SIG-M5 treated with dmso at 0.1 percent for 504 hours (cell line): ENCODE measurements at regions not wholly inside any gene's neighbourhood (a gene's known extent, or its start where the extent isn't known, plus 50 kb on each side); places are given as distances from the start of the nearest gene placed in this dataset.
"Not testable (repeated sequence)": the region's sequence is repeated elsewhere in the genome, so short reads cannot be mapped to it uniquely, and the experiment has no call there.

ENCODE experiments used
- DNase-seq: peaks from one replicate; lab custom pipeline; 2025; ENCODE audit not compliant: unreplicated experiment; lab: John Stamatoyannopoulos, UW

- DNase-seq: no peak
Observed at GRCh38 chr6:73980096-73980495, 284.1 kb downstream of the CD109 start.

- no peak for DNase-seq
Observed at GRCh38 chr6:73978330-73978729, 282.3 kb downstream of the CD109 start.

- not testable (repeated sequence) for DNase-seq
Observed at GRCh38 chr6:73972518-73972917, 276.5 kb downstream of the CD109 start.

GRCh38 chr6:73969971-73970970, 274.3 kb downstream of the CD109 start:
- DNase-seq: peak; percentile 32

GRCh38 chr6:73968221-73968757, 272.3 kb downstream of the CD109 start:
- DNase-seq: no peak

GRCh38 chr6:73965539-73966029, 269.6 kb downstream of the CD109 start:
- no peak for DNase-seq

GRCh38 chr6:73964241-73964854, 268.3 kb downstream of the CD109 start:
- DNase-seq: no peak

GRCh38 chr6:73962884-73963283, 266.9 kb downstream of the CD109 start:
- DNase-seq: no peak

GRCh38 chr6:73956305-73956704, 260.3 kb downstream of the CD109 start:
- no peak for DNase-seq

- no peak for DNase-seq
Observed at GRCh38 chr6:73955800-73956199, 259.8 kb downstream of the CD109 start.

- no peak for DNase-seq
Observed at GRCh38 chr6:73954881-73955280, 258.9 kb downstream of the CD109 start.

- no peak for DNase-seq
Observed at GRCh38 chr6:73951183-73951582, 255.2 kb downstream of the CD109 start.

GRCh38 chr6:73943930-73944652, 248.1 kb downstream of the CD109 start:
- no peak for DNase-seq

- DNase-seq: no peak
Observed at GRCh38 chr6:73943411-73943810, 247.4 kb downstream of the CD109 start.

GRCh38 chr6:73942592-73943186, 246.7 kb downstream of the CD109 start:
- peak; percentile 4 for DNase-seq

- no peak for DNase-seq
Observed at GRCh38 chr6:73941892-73942291, 245.9 kb downstream of the CD109 start.

GRCh38 chr6:73937805-73938204, 241.8 kb downstream of the CD109 start:
- DNase-seq: no peak

GRCh38 chr6:73932866-73933265, 236.9 kb downstream of the CD109 start:
- no peak for DNase-seq

- no peak for DNase-seq
Observed at GRCh38 chr6:73929405-73929804, 233.4 kb downstream of the CD109 start.

GRCh38 chr6:73927421-73927820, 231.4 kb downstream of the CD109 start:
- no peak for DNase-seq

- not testable (repeated sequence) for DNase-seq
Observed at GRCh38 chr6:73925703-73926102, 229.7 kb downstream of the CD109 start.
